K562 (cell line): ENCODE measurements at regions not wholly inside any gene's neighbourhood (a gene's known extent, or its start where the extent isn't known, plus 50 kb on each side); places are given as distances from the start of the nearest gene placed in this dataset.

Experiments
- ATAC-seq: fragments of 200-7000 bp; cut with Tn5 transposase; 3 replicates; pipeline ENCODE4 v1.9.1; 2020; ENCODE audit warnings: moderate library complexity
- BruUV-seq: library from RNA; stranded (reverse); fragments of 400-500 nt; replicated peaks from 2 replicates; lab custom pipeline; 2021; lab: Mats Ljungman, UMichigan
- CTCF ChIA-PET: fragments of 300-600 bp; formaldehyde crosslinking; extraction: SDS; loops from one replicate; lab custom pipeline; 2021; ENCODE audit warnings: low intra/inter-chr PET ratio; lab: Yijun Ruan, JAX
- POLR2A ChIA-PET: fragments of 300-600, 350-650 bp; sonication (Branson Sonifier 250); formaldehyde crosslinking; extraction: SDS; loops from one replicate; lab custom pipeline; 2021; ENCODE audit warnings: antibody characterized with exemption, inconsistent platforms; lab: Yijun Ruan, JAX
- DNase-seq, 4 experiments: peaks; one replicate each; pipeline versions ENCODE4 v3.0.0 to v3.0.0-alpha.2; 2011 to 2018; ENCODE audit warnings: low spot score in 3 of 4, mixed read lengths in 3 of 4; ENCODE audit errors: extremely low read depth in 1 of 4
- FAIRE-seq: peaks from 2 replicates; lab custom pipeline; 2011; peaks lifted over from hg19 to GRCh38; lab: Jason Lieb, UNC
- H2AFZ ChIP-seq: 2 replicates; pipeline ENCODE4 v1.6.0; 2011; ENCODE audit warnings: low read depth, low read length, control low read depth, inconsistent platforms
- H3K27ac ChIP-seq: fragments of 200-600 bp; 3 replicates; pipeline ENCODE4 v1.8.0; 2011; ENCODE audit warnings: low read depth, mild to moderate bottlenecking, control low read depth, inconsistent platforms, low read length, moderate library complexity, mixed read lengths; ENCODE audit errors: extremely low read depth
- H3K27me3 ChIP-seq, 2 experiments: fragments of 300-600 bp in 1 of 2; 2 replicates in 1 of 2; 3 replicates in 1 of 2; pipeline versions ENCODE4 v1.6.0 to v1.8.0; 2011; ENCODE audit warnings: inconsistent platforms in 2 of 2, low read length in 2 of 2, mild to moderate bottlenecking in 1 of 2, mixed read lengths in 1 of 2, moderate library complexity in 1 of 2; ENCODE audit not compliant: control insufficient read depth in 2 of 2, insufficient read depth in 2 of 2
- H3K36me3 ChIP-seq: fragments of 300-600 bp; 3 replicates; pipeline ENCODE4 v1.8.0; 2011; ENCODE audit warnings: mild to moderate bottlenecking, low read length, inconsistent platforms; ENCODE audit not compliant: control insufficient read depth, insufficient read depth
- H3K4me1 ChIP-seq, 2 experiments: fragments of 200-600 bp in 1 of 2; replicated peaks in 1 of 2; 2 replicates in 1 of 2; 3 replicates in 1 of 2; pipeline versions ENCODE4 v1.5.1 to v1.8.0; 2011; ENCODE audit warnings: inconsistent platforms in 2 of 2, low read length in 2 of 2, mild to moderate bottlenecking in 1 of 2, mixed read lengths in 1 of 2, moderate library complexity in 1 of 2; ENCODE audit not compliant: control insufficient read depth in 2 of 2, insufficient read depth in 2 of 2
- H3K4me2 ChIP-seq: 2 replicates; pipeline ENCODE4 v1.6.1; 2011; ENCODE audit warnings: low read length, control low read depth, inconsistent platforms, mixed read lengths; ENCODE audit not compliant: insufficient read depth
- H3K4me3 ChIP-seq: fragments of 200-600 bp; sonication (generic), shearing (Covaris generic); 2 replicates; pipeline ENCODE4 v1.5.1; 2016; ENCODE audit warnings: control low read depth, inconsistent platforms
- H3K79me2 ChIP-seq: fragments of 200-600 bp; 3 replicates; pipeline ENCODE4 v1.8.0; 2011; ENCODE audit warnings: low read length, inconsistent platforms; ENCODE audit not compliant: control insufficient read depth, insufficient read depth
- H3K9ac ChIP-seq, 2 experiments: 2 replicates each; pipeline versions ENCODE4 v1.6.0 to v1.6.1; 2011; ENCODE audit warnings: low read depth in 2 of 2, low read length in 2 of 2, control low read depth in 1 of 2, inconsistent platforms in 1 of 2, mild to moderate bottlenecking in 1 of 2, mixed read lengths in 1 of 2; ENCODE audit not compliant: insufficient read depth in 1 of 2
- H3K9me1 ChIP-seq: one replicate; pipeline ENCODE4 v1.6.0; 2011; ENCODE audit warnings: inconsistent platforms, mild to moderate bottlenecking, low read length, moderate library complexity; ENCODE audit not compliant: control insufficient read depth, insufficient read depth
- H3K9me3 ChIP-seq: replicated peaks from 2 replicates; pipeline ENCODE4 v1.5.1; 2011; ENCODE audit warnings: low read depth, low read length, inconsistent platforms; ENCODE audit not compliant: control insufficient read depth, insufficient read depth
- H4K20me1 ChIP-seq: replicated peaks from 2 replicates; pipeline ENCODE4 v1.6.1; 2011; ENCODE audit warnings: low read length, inconsistent platforms, mixed read lengths; ENCODE audit not compliant: control insufficient read depth, insufficient read depth
- BRCA1 ChIP-seq, 2 experiments: fragments of 450-650 bp in 1 of 2; sonication (generic) in 1 of 2; formaldehyde crosslinking in 1 of 2; IDR thresholded peaks; 2 replicates each; pipeline versions ENCODE4 v1.5.0 to v1.6.1; 2017 to 2020; ENCODE audit warnings: mild to moderate bottlenecking in 1 of 2, missing genetic modification reagents in 1 of 2
- C11orf30 ChIP-seq: fragments of 450-650 bp; IDR thresholded peaks from 2 replicates; pipeline ENCODE4 v1.6.1; 2016; ENCODE audit warnings: low read depth, mild to moderate bottlenecking
- CBX8 ChIP-seq: fragments of 200-600 bp; sonication (generic); IDR thresholded peaks from 2 replicates; pipeline ENCODE4 v1.6.1; 2012; ENCODE audit warnings: borderline replicate concordance, mixed run types, low read depth, mild to moderate bottlenecking, moderate library complexity, mixed read lengths, low read length, control low read depth, inconsistent platforms; ENCODE audit not compliant: poor library complexity, severe bottlenecking; ENCODE audit errors: extremely low read depth
- E2F3 ChIP-seq: fragments of 250-450 bp; sonication (Bioruptor Pico); IDR thresholded peaks from 2 replicates; pipeline ENCODE4 v1.4.0; 2020; ENCODE audit warnings: mild to moderate bottlenecking
- ESRRB ChIP-seq: fragments of 250-450 bp; sonication (Bioruptor Pico); IDR thresholded peaks from 2 replicates; pipeline ENCODE4 v1.5.0; 2020; ENCODE audit warnings: mild to moderate bottlenecking, moderate library complexity, borderline replicate concordance
- HMGXB4 ChIP-seq: sonication (generic); formaldehyde crosslinking; IDR thresholded peaks from 2 replicates; pipeline ENCODE4 v1.8.1; 2023; ENCODE audit warnings: mild to moderate bottlenecking, missing genetic modification reagents
- PBX2 ChIP-seq, 2 experiments: IDR thresholded peaks in 1 of 2; conservative IDR thresholded peaks in 1 of 2; 2 replicates each; pipeline ENCODE4 v1.6.1; 2016; ENCODE audit warnings: low read depth in 2 of 2, mild to moderate bottlenecking in 1 of 2, missing compliant biosample characterization in 1 of 2, missing genetic modification characterization in 1 of 2, moderate library complexity in 1 of 2
- PHB ChIP-seq: fragments of 250-450 bp; sonication (Bioruptor Pico); IDR thresholded peaks from 2 replicates; pipeline ENCODE4 v1.5.0; 2021
- ZNF316 ChIP-seq: fragments of 450-650 bp; IDR thresholded peaks from 2 replicates; pipeline ENCODE4 v1.6.1; 2016
- WGBS: fragments of 100-300 bp; shearing (Covaris generic); methylation state at CpG from one replicate; pipeline ENCODE4 v1.1.6; 2016; ENCODE audit warnings: low coverage, mixed read lengths; ENCODE audit not compliant: insufficient coverage; ENCODE audit errors: missing lambda C conversion rate; 5-methylcytosine and 5-hydroxymethylcytosine counted together
- in situ Hi-C: fragments of 300-500 bp; cut with MboI; formaldehyde crosslinking; loops from 4 replicates; pipeline ENCODE4 v1.15.0; 2018; ENCODE audit warnings: inconsistent platforms, mixed read lengths
- intact Hi-C: fragments of 100-400 bp; cut with micrococcal nuclease; formaldehyde crosslinking; loops from 2 replicates; pipeline ENCODE4 v1.14.2; 2022
- TF ChIP-seq, protein P1 (sequence below), 2 experiments: IDR thresholded peaks; 2 replicates each; pipeline ENCODE4 v1.6.1; 2012; ENCODE audit warnings: improper control_type of control experiment in 2 of 2, low read depth in 2 of 2, low read length in 2 of 2, borderline replicate concordance in 1 of 2
- TF ChIP-seq, protein P2 (sequence below), 3 experiments: IDR thresholded peaks in 2 of 3; conservative IDR thresholded peaks in 1 of 3; 2 replicates each; pipeline ENCODE4 v1.5.1; 2011 to 2012; ENCODE audit warnings: low read length in 3 of 3, mild to moderate bottlenecking in 3 of 3, control low read depth in 2 of 3, improper control_type of control experiment in 1 of 3, inconsistent platforms in 1 of 3, low read depth in 1 of 3, mixed read lengths in 1 of 3, moderate library complexity in 1 of 3; ENCODE audit not compliant: insufficient read depth in 2 of 3

- TF ChIP-seq PBX2 (CRISPR knock-in tag; IDR thresholded peaks at IDR 0.05; ENCODE audit: low read depth) (no peak), PBX2 (tag; conservative IDR thresholded peaks at IDR 0.05; ENCODE audit: low read depth) (no peak), PHB (CRISPR knock-in tag) (no peak), BRCA1 (IDR thresholded peaks at IDR 0.05) (no peak), BRCA1 (CRISPR knock-in tag; IDR thresholded peaks at IDR 0.05) (no peak), CBX8 (no peak)
Observed at GRCh38 chr18:25516121-25516520, 164.2 kb upstream of the ZNF521 start (continued).

DNA sequence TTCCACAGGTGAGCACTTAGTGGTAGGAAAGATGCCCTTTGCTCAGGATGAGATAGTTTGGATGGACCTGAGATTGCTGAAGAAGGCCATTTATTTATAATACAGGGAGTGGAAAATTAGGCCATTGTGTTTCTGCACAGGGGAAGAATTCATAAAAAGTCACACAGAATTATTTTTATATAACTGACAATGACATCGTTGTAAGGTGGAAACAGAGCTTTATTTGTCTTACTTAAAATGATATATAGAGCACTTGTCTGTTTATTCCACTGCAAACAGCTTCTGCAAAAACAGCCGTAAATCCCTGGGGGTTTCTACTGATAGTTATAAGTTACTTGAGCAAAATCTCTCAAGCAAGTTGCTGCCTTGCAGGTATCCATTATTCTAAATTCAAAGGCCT lies 158.1 kb upstream of the ZNF521 start:
- Histone ChIP-seq H3K9ac (no peak overlapping the region), H3K79me2 (no peaks in the 10 kb centered on the region), H3K27ac (no peak overlapping the region), H3K4me3 (no peak overlapping the region), H3K4me2 (no peak overlapping the region), H3K4me1 (no peaks in the 10 kb centered on the region), H4K20me1 (no peaks in the 10 kb centered on the region), H3K9me3 (no peaks in the 10 kb centered on the region; the same call in 1 of the 2 replicates), H2AFZ (no peak overlapping the region), H3K9me1 (no peaks in the 10 kb centered on the region), H3K36me3 (no peaks in the 10 kb centered on the region), H3K27me3 (no peaks in the 10 kb centered on the region; a peak in 1 of 5 replicates)
- DNase-seq = no peak
- intact Hi-C loops (no loop called here), in situ Hi-C loops (no loop called here)
- CTCF ChIA-PET = no interaction called here
- no peak for FAIRE-seq
- 0% methylated on average over 2 of the region's 2 CpGs for WGBS
- ATAC-seq = no peak
- POLR2A ChIA-PET = interaction anchor here (0.8 kb wide), 1 partner anchor 315 kb away, joined by 4 read pairs; no protein-coding TSS in a partner anchor
- BruUV-seq = no TSS peak
- TF ChIP-seq, protein P1, sequence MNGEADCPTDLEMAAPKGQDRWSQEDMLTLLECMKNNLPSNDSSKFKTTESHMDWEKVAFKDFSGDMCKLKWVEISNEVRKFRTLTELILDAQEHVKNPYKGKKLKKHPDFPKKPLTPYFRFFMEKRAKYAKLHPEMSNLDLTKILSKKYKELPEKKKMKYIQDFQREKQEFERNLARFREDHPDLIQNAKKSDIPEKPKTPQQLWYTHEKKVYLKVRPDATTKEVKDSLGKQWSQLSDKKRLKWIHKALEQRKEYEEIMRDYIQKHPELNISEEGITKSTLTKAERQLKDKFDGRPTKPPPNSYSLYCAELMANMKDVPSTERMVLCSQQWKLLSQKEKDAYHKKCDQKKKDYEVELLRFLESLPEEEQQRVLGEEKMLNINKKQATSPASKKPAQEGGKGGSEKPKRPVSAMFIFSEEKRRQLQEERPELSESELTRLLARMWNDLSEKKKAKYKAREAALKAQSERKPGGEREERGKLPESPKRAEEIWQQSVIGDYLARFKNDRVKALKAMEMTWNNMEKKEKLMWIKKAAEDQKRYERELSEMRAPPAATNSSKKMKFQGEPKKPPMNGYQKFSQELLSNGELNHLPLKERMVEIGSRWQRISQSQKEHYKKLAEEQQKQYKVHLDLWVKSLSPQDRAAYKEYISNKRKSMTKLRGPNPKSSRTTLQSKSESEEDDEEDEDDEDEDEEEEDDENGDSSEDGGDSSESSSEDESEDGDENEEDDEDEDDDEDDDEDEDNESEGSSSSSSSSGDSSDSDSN (IDR thresholded peaks at IDR 0.05; ENCODE audit: borderline replicate concordance in 1 of 2, low read depth in 2 of 2, low read length in 2 of 2) = no peak
- TF ChIP-seq ZNF316 = no peak
- TF ChIP-seq C11orf30 = no peak
- TF ChIP-seq, protein P2, sequence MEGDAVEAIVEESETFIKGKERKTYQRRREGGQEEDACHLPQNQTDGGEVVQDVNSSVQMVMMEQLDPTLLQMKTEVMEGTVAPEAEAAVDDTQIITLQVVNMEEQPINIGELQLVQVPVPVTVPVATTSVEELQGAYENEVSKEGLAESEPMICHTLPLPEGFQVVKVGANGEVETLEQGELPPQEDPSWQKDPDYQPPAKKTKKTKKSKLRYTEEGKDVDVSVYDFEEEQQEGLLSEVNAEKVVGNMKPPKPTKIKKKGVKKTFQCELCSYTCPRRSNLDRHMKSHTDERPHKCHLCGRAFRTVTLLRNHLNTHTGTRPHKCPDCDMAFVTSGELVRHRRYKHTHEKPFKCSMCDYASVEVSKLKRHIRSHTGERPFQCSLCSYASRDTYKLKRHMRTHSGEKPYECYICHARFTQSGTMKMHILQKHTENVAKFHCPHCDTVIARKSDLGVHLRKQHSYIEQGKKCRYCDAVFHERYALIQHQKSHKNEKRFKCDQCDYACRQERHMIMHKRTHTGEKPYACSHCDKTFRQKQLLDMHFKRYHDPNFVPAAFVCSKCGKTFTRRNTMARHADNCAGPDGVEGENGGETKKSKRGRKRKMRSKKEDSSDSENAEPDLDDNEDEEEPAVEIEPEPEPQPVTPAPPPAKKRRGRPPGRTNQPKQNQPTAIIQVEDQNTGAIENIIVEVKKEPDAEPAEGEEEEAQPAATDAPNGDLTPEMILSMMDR (IDR thresholded peaks at IDR 0.05 in 2 of 3, conservative IDR thresholded peaks at IDR 0.05 in 1 of 3; ENCODE audit: insufficient read depth in 2 of 3, low read depth in 1 of 3, low read length in 3 of 3) = no peak
- no peak for TF ChIP-seq HMGXB4 (CRISPR knock-in tag)
- no peak for TF ChIP-seq ESRRB
- TF ChIP-seq E2F3 (CRISPR knock-in tag) = no peak
